Smooth muscle cell (in vitro differentiated cells): ENCODE measurements at regions not wholly inside any gene's neighbourhood (a gene's known extent, or its start where the extent isn't known, plus 50 kb on each side); places are given as distances from the start of the nearest gene placed in this dataset.

Source experiments
- DNase-seq: peaks from one replicate; lab custom pipeline; 2025; ENCODE audit not compliant: unreplicated experiment; lab: John Stamatoyannopoulos, UW
- H2AFZ ChIP-seq: fragments of 200-600 bp; sonication (generic); 2 replicates; pipeline ENCODE4 v1.6.0; 2016; ENCODE audit warnings: antibody characterized with exemption, low read depth, mild to moderate bottlenecking
- H3F3A ChIP-seq: fragments of 200-600 bp; sonication (generic); 2 replicates; pipeline ENCODE4 v1.6.0; 2017; ENCODE audit warnings: antibody characterized with exemption, low read depth
- H3K27ac ChIP-seq: fragments of 200-600 bp; sonication (generic); 2 replicates; pipeline ENCODE4 v1.5.1; 2016; ENCODE audit warnings: low read depth, mild to moderate bottlenecking
- H3K27me3 ChIP-seq: fragments of 200-600 bp; sonication (generic); 2 replicates; pipeline ENCODE4 v1.6.1; 2016; ENCODE audit warnings: low read depth, mild to moderate bottlenecking
- H3K36me3 ChIP-seq: fragments of 200-600 bp; sonication (generic); 2 replicates; pipeline ENCODE4 v1.5.1; 2016; ENCODE audit warnings: low read depth
- H3K4me1 ChIP-seq: fragments of 200-600 bp; sonication (generic); 2 replicates; pipeline ENCODE4 v1.5.1; 2016; ENCODE audit warnings: low read depth
- H3K4me2 ChIP-seq: fragments of 200-600 bp; sonication (generic); 2 replicates; pipeline ENCODE4 v1.6.0; 2016; ENCODE audit warnings: mild to moderate bottlenecking
- H3K4me3 ChIP-seq: fragments of 200-600 bp; sonication (generic); 2 replicates; pipeline ENCODE4 v1.5.1; 2016; ENCODE audit warnings: mild to moderate bottlenecking
- H3K79me2 ChIP-seq: fragments of 200-600 bp; sonication (generic); 2 replicates; pipeline ENCODE4 v1.6.0; 2016; ENCODE audit warnings: low read depth, mild to moderate bottlenecking
- H3K9ac ChIP-seq: fragments of 200-600 bp; sonication (generic); 2 replicates; pipeline ENCODE4 v1.6.0; 2016; ENCODE audit warnings: low read depth
- H3K9me3 ChIP-seq: fragments of 200-600 bp; sonication (generic); replicated peaks from 2 replicates; pipeline ENCODE4 v1.5.1; 2016; ENCODE audit warnings: low read depth
- H4K20me1 ChIP-seq: fragments of 200-600 bp; sonication (generic); 2 replicates; pipeline ENCODE4 v1.6.0; 2016; ENCODE audit warnings: low read depth
- WGBS: methylation state at CpG from one replicate; pipeline ENCODE4 v1.1.7; 2016; ENCODE audit warnings: low lambda C conversion rate; 5-methylcytosine and 5-hydroxymethylcytosine counted together
- TF ChIP-seq, protein P1 (sequence below): fragments of 200-600 bp; sonication (generic); IDR thresholded peaks from 2 replicates; pipeline ENCODE4 v1.5.1; 2017; ENCODE audit warnings: borderline replicate concordance, mild to moderate bottlenecking, antibody characterized with exemption; ENCODE audit not compliant: insufficient read depth, poor library complexity, severe bottlenecking

DNA sequence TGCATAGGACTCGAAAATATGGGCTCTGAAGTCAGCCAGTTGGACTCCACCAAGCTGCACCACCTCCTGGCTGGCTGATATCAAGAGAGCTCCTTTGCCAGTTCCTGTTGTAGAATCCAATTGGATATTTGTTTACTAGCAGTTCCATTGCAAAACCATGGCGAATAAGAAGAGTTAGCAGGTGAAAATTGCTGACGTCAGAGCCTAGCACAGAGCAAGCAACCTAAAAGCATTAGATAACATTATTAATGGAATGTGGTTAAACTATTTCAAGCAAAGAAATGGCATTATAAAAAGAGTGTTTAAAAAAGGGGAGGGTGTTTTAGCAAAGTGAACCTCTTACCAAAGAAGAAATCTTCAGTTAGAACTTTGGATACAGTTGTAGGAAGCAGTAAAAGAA, 1816.3 kb upstream of the TENM3 start:
- Histone ChIP-seq H3K79me2 (no peaks in the 10 kb centered on the region), H3K4me3 (no peak overlapping the region), H3K36me3 (no peaks in the 10 kb centered on the region), H2AFZ (no peak overlapping the region), H3K27ac (no peak overlapping the region), H3K27me3 (no peaks in the 10 kb centered on the region), H4K20me1 (no peaks in the 10 kb centered on the region), H3K9ac (no peak overlapping the region), H3F3A (no peaks in the 10 kb centered on the region), H3K4me1 (no peaks in the 10 kb centered on the region), H3K4me2 (no peak overlapping the region), H3K9me3 (no peaks in the 10 kb centered on the region)
- TF ChIP-seq, protein P1, sequence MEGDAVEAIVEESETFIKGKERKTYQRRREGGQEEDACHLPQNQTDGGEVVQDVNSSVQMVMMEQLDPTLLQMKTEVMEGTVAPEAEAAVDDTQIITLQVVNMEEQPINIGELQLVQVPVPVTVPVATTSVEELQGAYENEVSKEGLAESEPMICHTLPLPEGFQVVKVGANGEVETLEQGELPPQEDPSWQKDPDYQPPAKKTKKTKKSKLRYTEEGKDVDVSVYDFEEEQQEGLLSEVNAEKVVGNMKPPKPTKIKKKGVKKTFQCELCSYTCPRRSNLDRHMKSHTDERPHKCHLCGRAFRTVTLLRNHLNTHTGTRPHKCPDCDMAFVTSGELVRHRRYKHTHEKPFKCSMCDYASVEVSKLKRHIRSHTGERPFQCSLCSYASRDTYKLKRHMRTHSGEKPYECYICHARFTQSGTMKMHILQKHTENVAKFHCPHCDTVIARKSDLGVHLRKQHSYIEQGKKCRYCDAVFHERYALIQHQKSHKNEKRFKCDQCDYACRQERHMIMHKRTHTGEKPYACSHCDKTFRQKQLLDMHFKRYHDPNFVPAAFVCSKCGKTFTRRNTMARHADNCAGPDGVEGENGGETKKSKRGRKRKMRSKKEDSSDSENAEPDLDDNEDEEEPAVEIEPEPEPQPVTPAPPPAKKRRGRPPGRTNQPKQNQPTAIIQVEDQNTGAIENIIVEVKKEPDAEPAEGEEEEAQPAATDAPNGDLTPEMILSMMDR = no peak
- 89% methylated on average over 3 of the region's 3 CpGs for WGBS
- DNase-seq = no peak

DNA sequence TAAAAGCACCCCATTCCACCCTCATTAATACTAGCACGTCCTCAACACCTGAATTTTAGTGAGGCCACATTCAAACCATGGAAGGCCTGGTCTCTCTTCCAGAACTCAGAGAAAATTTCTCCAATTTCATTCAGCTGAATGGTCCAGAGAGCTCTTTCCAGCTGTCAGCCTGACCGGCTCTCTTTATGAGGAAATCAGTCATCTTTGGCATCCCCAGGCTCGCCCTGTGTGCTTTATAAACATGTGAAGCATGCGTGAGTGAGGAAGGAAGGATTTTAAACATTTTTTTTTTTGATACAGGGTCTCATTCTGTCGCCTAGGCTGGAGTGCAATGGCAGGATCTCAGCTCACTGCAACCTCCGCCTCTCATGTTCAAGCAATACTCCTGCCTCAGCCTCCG, 1812.9 kb upstream of the TENM3 start:
- H3K4me1 ChIP-seq = no peaks in the 10 kb centered on the region
- TF ChIP-seq, protein P1 = no peak
- H3K4me3 ChIP-seq = no peak overlapping the region
- no peak for DNase-seq
- no peaks in the 10 kb centered on the region for H4K20me1 ChIP-seq
- no peaks in the 10 kb centered on the region for H3K27me3 ChIP-seq
- no peaks in the 10 kb centered on the region for H3K9me3 ChIP-seq
- no peak overlapping the region for H3K9ac ChIP-seq
- H3K36me3 ChIP-seq = no peaks in the 10 kb centered on the region
- H3K79me2 ChIP-seq = no peaks in the 10 kb centered on the region
- no peak overlapping the region for H3K27ac ChIP-seq
- H2AFZ ChIP-seq = no peak overlapping the region
- no peak overlapping the region for H3K4me2 ChIP-seq
- 81% methylated on average over 7 of the region's 7 CpGs for WGBS
- no peaks in the 10 kb centered on the region for H3F3A ChIP-seq

DNA sequence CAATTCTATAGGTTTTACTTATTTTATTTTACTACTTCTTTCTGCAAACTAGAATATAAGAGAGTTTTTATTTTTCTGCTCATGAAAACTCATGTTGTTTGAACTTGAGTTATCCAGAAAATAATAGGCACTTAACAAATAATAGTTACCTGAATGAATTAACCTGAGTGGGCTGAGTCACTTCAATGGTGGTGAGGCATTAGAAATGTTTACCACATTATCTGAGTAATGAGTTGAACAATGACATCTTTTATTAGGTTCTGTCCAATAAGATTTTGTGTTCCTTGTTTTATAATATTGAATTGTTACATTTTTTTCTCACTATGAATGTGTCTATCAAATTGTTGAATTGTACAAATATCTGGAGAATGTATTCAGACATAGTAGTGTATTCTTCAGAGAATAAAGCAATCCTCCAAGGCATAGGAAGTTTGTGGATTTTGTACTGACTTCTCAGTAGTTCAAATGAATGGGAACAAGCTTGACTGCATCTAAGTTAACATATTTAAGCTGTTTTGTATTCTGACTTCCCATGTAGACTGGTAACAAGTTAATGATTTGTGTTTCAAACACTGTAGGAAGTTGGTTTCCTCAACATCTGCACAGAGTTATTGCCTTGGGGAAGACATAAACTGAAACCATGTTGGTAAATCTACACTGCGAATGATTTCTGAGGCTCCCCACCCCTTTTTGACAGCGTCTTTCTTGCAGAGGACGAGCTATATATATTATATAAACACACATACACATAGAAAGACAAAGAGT, 1808.9 kb upstream of the TENM3 start:
- Histone ChIP-seq H3K27ac (no peak overlapping the region), H3K79me2 (no peaks in the 10 kb centered on the region), H3K4me3 (no peak overlapping the region), H3K4me2 (no peak overlapping the region), H3K9me3 (no peaks in the 10 kb centered on the region), H3K4me1 (no peaks in the 10 kb centered on the region), H3K27me3 (no peaks in the 10 kb centered on the region), H4K20me1 (no peaks in the 10 kb centered on the region), H3K36me3 (no peaks in the 10 kb centered on the region), H3F3A (no peaks in the 10 kb centered on the region), H3K9ac (no peak overlapping the region), H2AFZ (no peak overlapping the region)
- no peak for DNase-seq
- 85% methylated on average over 3 of the region's 3 CpGs for WGBS
- TF ChIP-seq, protein P1 = no peak

DNA sequence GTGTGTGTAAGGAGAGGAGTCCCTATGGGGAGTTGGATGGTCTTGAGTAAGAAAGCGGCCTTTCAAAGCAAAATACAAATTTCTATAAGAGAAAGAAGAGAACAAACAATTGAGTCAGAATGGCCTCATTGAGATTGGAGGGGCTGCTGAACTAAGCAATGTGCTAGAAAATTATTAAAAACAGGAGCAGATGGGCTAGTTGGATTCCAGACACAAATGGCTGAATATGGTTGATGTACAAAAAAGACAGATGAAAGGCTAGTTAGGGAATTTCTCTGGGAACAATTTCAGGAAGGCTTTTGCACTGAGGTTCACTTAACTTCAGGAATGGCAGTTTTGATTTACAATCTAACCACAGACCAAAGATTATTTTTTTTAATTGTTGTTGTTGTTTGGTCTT, 1806.8 kb upstream of the TENM3 start:
- Histone ChIP-seq H3K36me3 (no peaks in the 10 kb centered on the region), H3K9ac (no peak overlapping the region), H3K27ac (no peak overlapping the region), H3K4me3 (no peak overlapping the region), H3K27me3 (no peaks in the 10 kb centered on the region), H3K4me2 (no peak overlapping the region), H4K20me1 (no peaks in the 10 kb centered on the region), H2AFZ (no peak overlapping the region), H3K79me2 (no peaks in the 10 kb centered on the region), H3K4me1 (no peaks in the 10 kb centered on the region), H3K9me3 (no peaks in the 10 kb centered on the region), H3F3A (no peaks in the 10 kb centered on the region)
- TF ChIP-seq, protein P1 = no peak
- 100% methylated on average over 1 of the region's 1 CpG for WGBS
- no peak for DNase-seq
